Prostate gland (tissue), 2 donors: ENCODE measurements at regions not wholly inside any gene's neighbourhood (a gene's known extent, or its start where the extent isn't known, plus 50 kb on each side); places are given as distances from the start of the nearest gene placed in this dataset.

Source experiments
- CTCF ChIP-seq, 4 experiments: fragments of 200-600 bp in 2 of 4; fragments of 450-650 bp in 2 of 4; sonication (generic) in 2 of 4; IDR thresholded peaks; 1 replicate in 3 of 4; 2 replicates in 1 of 4; pipeline ENCODE4 v1.5.1; 2016 to 2019; ENCODE audit warnings: antibody characterized with exemption in 4 of 4, mild to moderate bottlenecking in 2 of 4, moderate library complexity in 2 of 4
- POLR2A ChIP-seq: fragments of 450-650 bp; IDR thresholded peaks from one replicate; pipeline ENCODE4 v1.6.1; 2016; ENCODE audit warnings: antibody characterized with exemption, mild to moderate bottlenecking
- POLR2AphosphoS5 ChIP-seq: sonication (generic); formaldehyde crosslinking; IDR thresholded peaks from one replicate; pipeline ENCODE4 v1.6.1; 2017; ENCODE audit warnings: antibody characterized with exemption

GRCh38 chr11:112310848-112311247 is 50.2 kb upstream of the PLET1 start:
- no peak for TF ChIP-seq CTCF (IDR thresholded peaks at IDR 0.05)
- TF ChIP-seq POLR2AphosphoS5 = no peak
- TF ChIP-seq POLR2A = no peak
